ENCODE measurements at regions not wholly inside any gene's neighbourhood (a gene's known extent, or its start where the extent isn't known, plus 50 kb on each side); places are given as distances from the start of the nearest gene placed in this dataset.
"Not testable (repeated sequence)": the region's sequence is repeated elsewhere in the genome, so short reads cannot be mapped to it uniquely, and the experiment has no call there.

- no peaks in the 10 kb centered on the region for H3K27me3 Mint-ChIP-seq
- H3K9me3 Mint-ChIP-seq = no peaks in the 10 kb centered on the region
- ChIA-PET CTCF (interaction anchor here (0.7 kb wide), 1 partner anchor 13 kb away, joined by 3 read pairs; no protein-coding TSS in a partner anchor), POLR2A (no interaction called here)
- TF ChIP-seq CTCF (IDR thresholded peaks at IDR 0.05) = no peak
- no peaks in the 10 kb centered on the region for H3K36me3 Mint-ChIP-seq (ENCODE audit: low read depth)
- H3K4me1 Mint-ChIP-seq = no peaks in the 10 kb centered on the region
- DNase-seq = no peak
- no peak for ATAC-seq (ENCODE audit: low read depth)
- intact Hi-C loops (cut with micrococcal nuclease) = no loop called here
- H3K27ac Mint-ChIP-seq = no peak overlapping the region
- H3K4me3 Mint-ChIP-seq = no peak overlapping the region
Observed at GRCh38 chr14:55850825-55851241, 267.4 kb upstream of the PELI2 start.

GRCh38 chr14:55851301-55851700 is 266.9 kb upstream of the PELI2 start:
- H3K4me3 Mint-ChIP-seq = no peak overlapping the region
- no peaks in the 10 kb centered on the region for H3K27me3 Mint-ChIP-seq
- ChIA-PET POLR2A (no interaction called here), CTCF (no interaction called here)
- H3K4me1 Mint-ChIP-seq = no peaks in the 10 kb centered on the region
- DNase-seq = no peak
- no peaks in the 10 kb centered on the region for H3K9me3 Mint-ChIP-seq
- intact Hi-C loops (cut with micrococcal nuclease) = no loop called here
- ATAC-seq (ENCODE audit: low read depth) = no peak
- TF ChIP-seq CTCF (IDR thresholded peaks at IDR 0.05) = no peak
- no peaks in the 10 kb centered on the region for H3K36me3 Mint-ChIP-seq (ENCODE audit: low read depth)
- H3K27ac Mint-ChIP-seq = no peak overlapping the region

GRCh38 chr14:55851961-55852360 is 266.2 kb upstream of the PELI2 start:
- intact Hi-C loops (cut with micrococcal nuclease) = no loop called here
- POLR2A ChIA-PET = no interaction called here
- Mint-ChIP-seq H3K27ac (no peak overlapping the region), H3K36me3 (ENCODE audit: low read depth) (no peaks in the 10 kb centered on the region), H3K4me3 (no peak overlapping the region), H3K9me3 (no peaks in the 10 kb centered on the region), H3K4me1 (no peaks in the 10 kb centered on the region), H3K27me3 (no peaks in the 10 kb centered on the region)
- ATAC-seq (ENCODE audit: low read depth) (no peak), DNase-seq (no peak)
- CTCF ChIA-PET = no interaction called here
- no peak for TF ChIP-seq CTCF (IDR thresholded peaks at IDR 0.05)

- no peak overlapping the region for H3K4me3 Mint-ChIP-seq
- CTCF ChIA-PET = no interaction called here
- H3K4me1 Mint-ChIP-seq = no peaks in the 10 kb centered on the region
Observed at GRCh38 chr14:55855751-55856150, 262.5 kb upstream of the PELI2 start.

GRCh38 chr14:55858604-55859003 is 259.6 kb upstream of the PELI2 start:
- no peak overlapping the region for H3K27ac Mint-ChIP-seq
- no peak for ATAC-seq (ENCODE audit: low read depth)
- ChIA-PET POLR2A (no interaction called here), CTCF (no interaction called here)
- no peaks in the 10 kb centered on the region for H3K4me1 Mint-ChIP-seq
- intact Hi-C loops (cut with micrococcal nuclease) = no loop called here
- H3K27me3 Mint-ChIP-seq = peaks cover 5% of the 10 kb centered on the region
- no peak overlapping the region for H3K4me3 Mint-ChIP-seq
- no peak for DNase-seq
- TF ChIP-seq CTCF (IDR thresholded peaks at IDR 0.05) = no peak
- no peaks in the 10 kb centered on the region for H3K36me3 Mint-ChIP-seq (ENCODE audit: low read depth)
- peaks cover 10% of the 10 kb centered on the region for H3K9me3 Mint-ChIP-seq

More at GRCh38 chr14:55855751-55856150, 262.5 kb upstream of the PELI2 start:
- Mint-ChIP-seq H3K36me3 (ENCODE audit: low read depth) (no peaks in the 10 kb centered on the region), H3K9me3 (peaks cover 7% of the 10 kb centered on the region), H3K27ac (no peak overlapping the region), H3K27me3 (no peaks in the 10 kb centered on the region)
- POLR2A ChIA-PET = no interaction called here
- no peak for DNase-seq
- no peak for ATAC-seq (ENCODE audit: low read depth)
- intact Hi-C loops (cut with micrococcal nuclease) = no loop called here
- TF ChIP-seq CTCF (IDR thresholded peaks at IDR 0.05) = no peak

- H3K27me3 Mint-ChIP-seq; H3K36me3 Mint-ChIP-seq (ENCODE audit: low read depth); CTCF ChIA-PET; H3K4me3 Mint-ChIP-seq; ATAC-seq (ENCODE audit: low read depth); H3K27ac Mint-ChIP-seq; H3K4me1 Mint-ChIP-seq; DNase-seq; POLR2A ChIA-PET: not testable (repeated sequence)
- intact Hi-C loops (cut with micrococcal nuclease) = loop anchor here (5.0 kb wide), 1 partner anchor 611 kb away; no protein-coding TSS in a partner anchor
- H3K9me3 Mint-ChIP-seq = peaks cover 22% of the 10 kb centered on the region
Observed at GRCh38 chr14:55861561-55861960, 256.6 kb upstream of the PELI2 start.

Data from activated B cell treated with CpG ODN at 0.5 μM for 24 hours (primary cell).